ENCODE measurements at regions not wholly inside any gene's neighbourhood (a gene's known extent, or its start where the extent isn't known, plus 50 kb on each side); places are given as distances from the start of the nearest gene placed in this dataset.

DNA sequence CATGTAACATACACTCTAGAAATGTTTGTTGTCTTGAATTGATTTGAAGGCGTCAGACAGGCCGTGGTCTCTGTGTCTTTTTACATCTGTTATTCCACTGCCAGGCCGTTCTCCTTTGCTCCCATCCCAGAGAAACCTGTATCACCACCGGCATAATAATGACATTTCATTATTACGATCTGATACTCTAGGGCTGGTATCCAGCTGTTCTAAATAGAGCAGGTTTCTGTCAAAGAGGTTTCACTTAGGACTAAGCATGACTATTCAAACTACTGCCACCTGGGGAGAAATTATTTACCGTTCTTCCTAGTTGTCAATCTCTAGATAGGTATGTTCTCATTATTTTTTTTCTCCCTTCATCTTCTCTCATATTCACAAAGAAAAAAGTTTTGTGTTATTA, 1016.2 kb upstream of the EEF2KMT start:
- no peak for TF ChIP-seq EZH2phosphoT487 (IDR thresholded peaks at IDR 0.05; ENCODE audit: borderline replicate concordance, low read length)
- no peak for TF ChIP-seq EZH2 (IDR thresholded peaks at IDR 0.05; ENCODE audit: low read length, unreplicated experiment)
- TF ChIP-seq, protein P1, sequence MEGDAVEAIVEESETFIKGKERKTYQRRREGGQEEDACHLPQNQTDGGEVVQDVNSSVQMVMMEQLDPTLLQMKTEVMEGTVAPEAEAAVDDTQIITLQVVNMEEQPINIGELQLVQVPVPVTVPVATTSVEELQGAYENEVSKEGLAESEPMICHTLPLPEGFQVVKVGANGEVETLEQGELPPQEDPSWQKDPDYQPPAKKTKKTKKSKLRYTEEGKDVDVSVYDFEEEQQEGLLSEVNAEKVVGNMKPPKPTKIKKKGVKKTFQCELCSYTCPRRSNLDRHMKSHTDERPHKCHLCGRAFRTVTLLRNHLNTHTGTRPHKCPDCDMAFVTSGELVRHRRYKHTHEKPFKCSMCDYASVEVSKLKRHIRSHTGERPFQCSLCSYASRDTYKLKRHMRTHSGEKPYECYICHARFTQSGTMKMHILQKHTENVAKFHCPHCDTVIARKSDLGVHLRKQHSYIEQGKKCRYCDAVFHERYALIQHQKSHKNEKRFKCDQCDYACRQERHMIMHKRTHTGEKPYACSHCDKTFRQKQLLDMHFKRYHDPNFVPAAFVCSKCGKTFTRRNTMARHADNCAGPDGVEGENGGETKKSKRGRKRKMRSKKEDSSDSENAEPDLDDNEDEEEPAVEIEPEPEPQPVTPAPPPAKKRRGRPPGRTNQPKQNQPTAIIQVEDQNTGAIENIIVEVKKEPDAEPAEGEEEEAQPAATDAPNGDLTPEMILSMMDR (conservative IDR thresholded peaks at IDR 0.05; ENCODE audit: low read depth, low read length) = no peak
- Histone ChIP-seq H3K4me3 (ENCODE audit: low read length) (no peak overlapping the region), H3K27ac (ENCODE audit: low read length) (no peak overlapping the region), H3K4me2 (ENCODE audit: low read length) (no peak overlapping the region), H3K27me3 (ENCODE audit: low read length) (no peaks in the 10 kb centered on the region), H3K4me1 (ENCODE audit: insufficient read depth, low read length) (no peaks in the 10 kb centered on the region), H3K79me2 (ENCODE audit: low read length) (no peaks in the 10 kb centered on the region), H3K9me2 (replicated peaks; ENCODE audit: low read length) (no peaks in the 10 kb centered on the region), H3K9ac (ENCODE audit: low read length) (no peak overlapping the region), H3F3A (ENCODE audit: low read length, unreplicated experiment) (no peaks in the 10 kb centered on the region), H3K9me3 (ENCODE audit: low read length) (no peaks in the 10 kb centered on the region), H4K20me1 (ENCODE audit: low read length) (no peaks in the 10 kb centered on the region), H3K36me3 (ENCODE audit: low read depth, low read length) (no peaks in the 10 kb centered on the region), H2AFZ (ENCODE audit: low read length) (no peak overlapping the region)
- BruUV-seq (replicated peaks) = no TSS peak
- DNase-seq (no peak), ATAC-seq (no peak)
- ChIA-PET CTCF (no interaction called here), POLR2A (ENCODE audit: unreplicated experiment) (no interaction called here)
- intact Hi-C loops (cut with micrococcal nuclease) = no loop called here

DNA sequence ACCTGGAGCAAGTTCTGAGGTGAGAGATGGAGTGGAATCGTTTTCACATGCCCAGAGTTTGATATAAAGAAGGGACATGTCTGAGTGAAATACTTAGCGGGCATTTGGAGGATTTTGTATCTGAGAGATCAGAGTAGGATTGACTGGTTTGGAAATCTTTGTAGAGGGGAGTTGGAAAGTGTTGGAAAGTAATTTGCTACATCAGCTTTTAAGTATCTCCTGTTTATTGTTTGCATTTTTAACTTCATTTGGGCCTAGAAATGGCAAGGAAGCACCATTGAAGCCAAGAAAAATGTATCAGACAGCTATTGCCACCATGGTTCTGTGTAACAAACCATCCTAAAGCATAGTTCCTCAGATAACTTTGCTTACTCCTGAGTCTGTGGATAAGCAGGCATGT, 1015.1 kb upstream of the EEF2KMT start:
- no peak for TF ChIP-seq EZH2 (IDR thresholded peaks at IDR 0.05; ENCODE audit: low read length, unreplicated experiment)
- TF ChIP-seq EZH2phosphoT487 (IDR thresholded peaks at IDR 0.05; ENCODE audit: borderline replicate concordance, low read length) = no peak
- TF ChIP-seq, protein P1 (conservative IDR thresholded peaks at IDR 0.05; ENCODE audit: low read depth, low read length) = no peak
- BruUV-seq (replicated peaks) = no TSS peak
- Histone ChIP-seq H3F3A (ENCODE audit: low read length, unreplicated experiment) (no peaks in the 10 kb centered on the region), H3K4me2 (ENCODE audit: low read length) (no peak overlapping the region), H3K9ac (ENCODE audit: low read length) (no peak overlapping the region), H4K20me1 (ENCODE audit: low read length) (no peaks in the 10 kb centered on the region), H3K36me3 (ENCODE audit: low read depth, low read length) (no peaks in the 10 kb centered on the region), H3K79me2 (ENCODE audit: low read length) (no peaks in the 10 kb centered on the region), H3K9me3 (ENCODE audit: low read length) (no peaks in the 10 kb centered on the region), H3K27ac (ENCODE audit: low read length) (no peak overlapping the region), H3K4me1 (ENCODE audit: insufficient read depth, low read length) (no peaks in the 10 kb centered on the region), H2AFZ (ENCODE audit: low read length) (no peak overlapping the region), H3K4me3 (ENCODE audit: low read length) (no peak overlapping the region), H3K27me3 (ENCODE audit: low read length) (no peaks in the 10 kb centered on the region), H3K9me2 (replicated peaks; ENCODE audit: low read length) (no peaks in the 10 kb centered on the region)
- ATAC-seq (no peak), DNase-seq (no peak)
- intact Hi-C loops (cut with micrococcal nuclease) = no loop called here
- CTCF ChIA-PET = no interaction called here
- POLR2A ChIA-PET (ENCODE audit: unreplicated experiment) = no interaction called here

DNA sequence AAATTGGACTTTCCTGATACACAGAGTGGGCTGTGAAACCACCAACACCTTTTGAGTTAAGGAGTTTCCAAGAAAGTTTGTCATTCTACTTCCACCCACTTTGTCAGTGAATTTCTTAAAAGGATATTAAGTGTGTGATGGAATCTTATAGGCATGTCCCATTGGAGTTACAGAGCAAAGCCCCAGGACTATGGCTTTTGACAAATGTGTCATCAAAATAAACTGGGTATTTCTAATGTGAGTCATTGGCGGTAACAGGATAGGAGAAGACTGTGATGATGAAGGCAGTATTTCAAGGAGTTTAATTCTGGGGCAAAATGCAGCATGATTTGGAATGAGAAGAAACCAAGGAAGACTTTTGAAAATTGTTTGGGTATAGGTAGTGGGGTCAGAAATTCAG, 1013.8 kb upstream of the EEF2KMT start:
- intact Hi-C loops (cut with micrococcal nuclease) = no loop called here
- Histone ChIP-seq H2AFZ (ENCODE audit: low read length) (no peak overlapping the region), H3K4me3 (ENCODE audit: low read length) (no peak overlapping the region), H3K9me3 (ENCODE audit: low read length) (no peaks in the 10 kb centered on the region), H3K36me3 (ENCODE audit: low read depth, low read length) (no peaks in the 10 kb centered on the region), H3K79me2 (ENCODE audit: low read length) (no peaks in the 10 kb centered on the region), H3K9ac (ENCODE audit: low read length) (no peak overlapping the region), H3K4me1 (ENCODE audit: insufficient read depth, low read length) (no peaks in the 10 kb centered on the region), H3K27me3 (ENCODE audit: low read length) (no peaks in the 10 kb centered on the region), H3K4me2 (ENCODE audit: low read length) (no peak overlapping the region), H4K20me1 (ENCODE audit: low read length) (no peaks in the 10 kb centered on the region), H3K9me2 (replicated peaks; ENCODE audit: low read length) (no peaks in the 10 kb centered on the region), H3K27ac (ENCODE audit: low read length) (no peak overlapping the region), H3F3A (ENCODE audit: low read length, unreplicated experiment) (no peaks in the 10 kb centered on the region)
- no TSS peak for BruUV-seq (replicated peaks)
- POLR2A ChIA-PET (ENCODE audit: unreplicated experiment) = no interaction called here
- CTCF ChIA-PET = no interaction called here
- TF ChIP-seq EZH2phosphoT487 (IDR thresholded peaks at IDR 0.05; ENCODE audit: borderline replicate concordance, low read length) = no peak
- TF ChIP-seq EZH2 (IDR thresholded peaks at IDR 0.05; ENCODE audit: low read length, unreplicated experiment) = no peak
- TF ChIP-seq, protein P1 (conservative IDR thresholded peaks at IDR 0.05; ENCODE audit: low read depth, low read length) = no peak
- DNase-seq (no peak), ATAC-seq (no peak)
